Endothelial cell of umbilical vein (primary cell): ENCODE measurements at regions not wholly inside any gene's neighbourhood (a gene's known extent, or its start where the extent isn't known, plus 50 kb on each side); places are given as distances from the start of the nearest gene placed in this dataset.

ENCODE experiments used
- BruUV-seq: library from RNA; stranded (reverse); fragments of 400-500 nt; replicated peaks from 2 replicates; lab custom pipeline; 2021; lab: Mats Ljungman, UMichigan
- CTCF ChIA-PET: fragments of 300-600, 350-600 bp; sonication (Branson Sonifier 250); formaldehyde crosslinking; loops from one replicate; lab custom pipeline; 2021; ENCODE audit warnings: antibody characterized with exemption, inconsistent platforms; lab: Charles Lee
- POLR2A ChIA-PET: fragments of 300-600, 350-600 bp; sonication (Branson Sonifier 250); formaldehyde crosslinking; loops from one replicate; lab custom pipeline; 2021; ENCODE audit warnings: antibody characterized with exemption, inconsistent platforms; lab: Charles Lee
- DNase-seq: peaks from one replicate; pipeline ENCODE4 v3.0.0-alpha.2; 2011; ENCODE audit warnings: low read depth, low spot score
- FAIRE-seq: peaks from 2 replicates; lab custom pipeline; 2011; peaks lifted over from hg19 to GRCh38; lab: Jason Lieb, UNC
- H2AFZ ChIP-seq: 2 replicates; pipeline ENCODE4 v1.6.0; 2012; ENCODE audit warnings: low read depth, low read length, control low read depth, inconsistent platforms
- H3K27ac ChIP-seq: 2 replicates; pipeline ENCODE4 v1.5.1; 2011; ENCODE audit warnings: low read depth, mild to moderate bottlenecking, control low read depth, low read length, moderate library complexity; ENCODE audit not compliant: insufficient read depth
- H3K27me3 ChIP-seq, 2 experiments: 2 replicates each; pipeline versions ENCODE4 v1.6.0 to v1.6.1; 2011; ENCODE audit warnings: low read length in 2 of 2, mixed read lengths in 1 of 2; ENCODE audit not compliant: control insufficient read depth in 2 of 2, insufficient read depth in 2 of 2
- H3K36me3 ChIP-seq, 2 experiments: 2 replicates in 1 of 2; 3 replicates in 1 of 2; pipeline ENCODE4 v1.5.1; 2011; ENCODE audit warnings: low read length in 2 of 2, mild to moderate bottlenecking in 1 of 2, moderate library complexity in 1 of 2; ENCODE audit not compliant: control insufficient read depth in 2 of 2, insufficient read depth in 2 of 2; ENCODE audit errors: extremely low read depth in 1 of 2
- H3K4me1 ChIP-seq: 3 replicates; pipeline ENCODE4 v1.5.1; 2011; ENCODE audit warnings: mild to moderate bottlenecking, low read length; ENCODE audit not compliant: control insufficient read depth, insufficient read depth; ENCODE audit errors: extremely low read depth
- H3K4me2 ChIP-seq: 2 replicates; pipeline ENCODE4 v1.6.1; 2011; ENCODE audit warnings: low read length, control low read depth, mixed read lengths; ENCODE audit not compliant: insufficient read depth
- H3K4me3 ChIP-seq, 3 experiments: fragments of 200-600 bp in 1 of 3; sonication (generic), shearing (Covaris generic) in 1 of 3; replicated peaks in 1 of 3; 2 replicates each; pipeline ENCODE4 v1.5.1; 2011 to 2016; ENCODE audit warnings: control low read depth in 3 of 3, low read length in 3 of 3, mild to moderate bottlenecking in 2 of 3, inconsistent platforms in 1 of 3, low read depth in 1 of 3, moderate library complexity in 1 of 3; ENCODE audit not compliant: insufficient read depth in 1 of 3
- H3K79me2 ChIP-seq: 2 replicates; pipeline ENCODE4 v1.6.0; 2012; ENCODE audit warnings: low read length, inconsistent platforms; ENCODE audit not compliant: control insufficient read depth, insufficient read depth
- H3K9ac ChIP-seq: replicated peaks from 2 replicates; pipeline ENCODE3; 2011; ENCODE audit warnings: low read length, control low read depth; ENCODE audit not compliant: insufficient read depth; ENCODE audit errors: extremely low read depth
- H3K9me1 ChIP-seq: replicated peaks from 3 replicates; pipeline ENCODE4 v1.6.0; 2011; ENCODE audit warnings: mild to moderate bottlenecking, low read length; ENCODE audit not compliant: control insufficient read depth, insufficient read depth; ENCODE audit errors: extremely low read depth
- H3K9me3 ChIP-seq: replicated peaks from 2 replicates; pipeline ENCODE4 v1.5.1; 2012; ENCODE audit warnings: low read length, inconsistent platforms; ENCODE audit not compliant: control insufficient read depth, insufficient read depth
- H4K20me1 ChIP-seq: replicated peaks from 2 replicates; pipeline ENCODE3; 2011; ENCODE audit warnings: mild to moderate bottlenecking, low read length; ENCODE audit not compliant: control insufficient read depth, insufficient read depth; ENCODE audit errors: extremely low read depth
- EZH2 ChIP-seq: IDR thresholded peaks from 2 replicates; pipeline ENCODE4 v1.6.1; 2012; ENCODE audit warnings: borderline replicate concordance, low read depth, mild to moderate bottlenecking, moderate library complexity, low read length, inconsistent platforms; ENCODE audit not compliant: severe bottlenecking
- FOS ChIP-seq: IDR thresholded peaks from 2 replicates; pipeline ENCODE4 v1.6.1; 2011; ENCODE audit warnings: mild to moderate bottlenecking, low read length, moderate library complexity, borderline replicate concordance; ENCODE audit not compliant: insufficient read depth
- GATA2 ChIP-seq: IDR thresholded peaks from 2 replicates; pipeline ENCODE4 v1.7.0; 2011; ENCODE audit warnings: low read depth, mild to moderate bottlenecking, moderate library complexity, mixed read lengths, low read length; ENCODE audit not compliant: insufficient read length, insufficient read depth
- JUN ChIP-seq: IDR thresholded peaks from 2 replicates; pipeline ENCODE4 v1.6.1; 2011; ENCODE audit warnings: borderline replicate concordance, low read depth; ENCODE audit not compliant: insufficient read length, insufficient read depth
- MAX ChIP-seq: IDR thresholded peaks from 2 replicates; pipeline ENCODE4 v1.6.1; 2011; ENCODE audit not compliant: insufficient read depth, insufficient read length
- MYC ChIP-seq: IDR thresholded peaks from one replicate; pipeline ENCODE4 v1.6.1; 2011; ENCODE audit warnings: mild to moderate bottlenecking, low read depth, low read length
- POLR2A ChIP-seq: IDR thresholded peaks from 2 replicates; pipeline ENCODE4 v1.6.1; 2012; ENCODE audit warnings: low read depth, mild to moderate bottlenecking, control low read depth, low read length
- POLR2AphosphoS5 ChIP-seq: IDR thresholded peaks from 2 replicates; pipeline ENCODE4 v1.6.1; 2012; ENCODE audit warnings: low read depth, mild to moderate bottlenecking, control low read depth, low read length, moderate library complexity; ENCODE audit not compliant: insufficient read depth
- dilution Hi-C: fragments of 300-500 bp; cut with MboI; formaldehyde crosslinking; loops from one replicate; pipeline ENCODE4 v1.15.0; 2019; ENCODE audit warnings: low sequenced_read_pairs; ENCODE audit not compliant: extremely low pct_ligation_motif_present
- intact Hi-C: fragments of 100-400 bp; cut with micrococcal nuclease; formaldehyde crosslinking; loops from one replicate; pipeline ENCODE4 v1.10.0; 2022
- TF ChIP-seq, protein P1 (sequence below), 2 donors: IDR thresholded peaks; 1 replicate in 1 of 2; 2 replicates in 1 of 2; pipeline ENCODE4 v1.5.1; 2011; ENCODE audit warnings: low read length in 2 of 2, mild to moderate bottlenecking in 2 of 2, moderate library complexity in 2 of 2, control low read depth in 1 of 2, inconsistent platforms in 1 of 2, low read depth in 1 of 2; ENCODE audit not compliant: insufficient read depth in 1 of 2; ENCODE audit errors: extremely low read depth in 1 of 2

DNA sequence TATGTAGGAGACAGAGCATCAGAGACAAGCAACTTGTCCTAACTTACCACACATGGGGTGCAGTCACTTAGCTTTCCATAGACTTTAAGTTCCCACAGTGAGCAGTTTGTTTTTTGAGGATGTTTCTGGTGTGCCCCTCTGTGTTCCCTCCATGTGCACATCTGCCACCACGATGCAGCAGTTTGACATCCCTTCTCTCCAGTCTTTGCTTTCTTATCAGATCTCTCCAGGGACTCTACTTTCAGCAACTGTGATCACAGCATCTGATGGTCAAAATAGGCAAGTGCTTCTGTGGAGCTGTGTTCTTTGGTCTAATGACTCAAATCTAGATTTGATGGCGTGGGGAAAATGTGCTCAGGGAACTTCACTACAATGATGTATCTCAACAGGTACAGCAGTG lies 96.5 kb upstream of the NAMPT start:
- Histone ChIP-seq H3K4me2 (no peak overlapping the region), H3K27me3 (peaks cover 7 to 8% of the 10 kb centered on the region in 2 experiments), H3K9me1 (no peaks in the 10 kb centered on the region), H3K9ac (no peak overlapping the region), H3K27ac (no peak overlapping the region), H4K20me1 (no peaks in the 10 kb centered on the region), H3K4me1 (no peaks in the 10 kb centered on the region), H3K9me3 (no peaks in the 10 kb centered on the region), H2AFZ (no peak overlapping the region), H3K4me3 (no peak overlapping the region), H3K79me2 (no peaks in the 10 kb centered on the region), H3K36me3 (no peaks in the 10 kb centered on the region)
- BruUV-seq: no TSS peak
- ChIA-PET CTCF (no interaction called here), POLR2A (no interaction called here)
- intact Hi-C loops: no loop called here
- DNase-seq (no peak), FAIRE-seq (no peak)
- TF ChIP-seq FOS (no peak), MAX (no peak), EZH2 (no peak), GATA2 (no peak), MYC (no peak), JUN (no peak), POLR2A (no peak), POLR2AphosphoS5 (no peak)
- TF ChIP-seq, protein P1, sequence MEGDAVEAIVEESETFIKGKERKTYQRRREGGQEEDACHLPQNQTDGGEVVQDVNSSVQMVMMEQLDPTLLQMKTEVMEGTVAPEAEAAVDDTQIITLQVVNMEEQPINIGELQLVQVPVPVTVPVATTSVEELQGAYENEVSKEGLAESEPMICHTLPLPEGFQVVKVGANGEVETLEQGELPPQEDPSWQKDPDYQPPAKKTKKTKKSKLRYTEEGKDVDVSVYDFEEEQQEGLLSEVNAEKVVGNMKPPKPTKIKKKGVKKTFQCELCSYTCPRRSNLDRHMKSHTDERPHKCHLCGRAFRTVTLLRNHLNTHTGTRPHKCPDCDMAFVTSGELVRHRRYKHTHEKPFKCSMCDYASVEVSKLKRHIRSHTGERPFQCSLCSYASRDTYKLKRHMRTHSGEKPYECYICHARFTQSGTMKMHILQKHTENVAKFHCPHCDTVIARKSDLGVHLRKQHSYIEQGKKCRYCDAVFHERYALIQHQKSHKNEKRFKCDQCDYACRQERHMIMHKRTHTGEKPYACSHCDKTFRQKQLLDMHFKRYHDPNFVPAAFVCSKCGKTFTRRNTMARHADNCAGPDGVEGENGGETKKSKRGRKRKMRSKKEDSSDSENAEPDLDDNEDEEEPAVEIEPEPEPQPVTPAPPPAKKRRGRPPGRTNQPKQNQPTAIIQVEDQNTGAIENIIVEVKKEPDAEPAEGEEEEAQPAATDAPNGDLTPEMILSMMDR (IDR thresholded peaks at IDR 0.05; ENCODE audit: extremely low read depth in 1 of 2, insufficient read depth in 1 of 2, low read depth in 1 of 2, low read length in 2 of 2): no peak
- dilution Hi-C loops: no loop called here
